Right renal cortex interstitium (tissue), 3 donors: ENCODE measurements at regions not wholly inside any gene's neighbourhood (a gene's known extent, or its start where the extent isn't known, plus 50 kb on each side); places are given as distances from the start of the nearest gene placed in this dataset.
"Not testable (repeated sequence)": the region's sequence is repeated elsewhere in the genome, so short reads cannot be mapped to it uniquely, and the experiment has no call there.

Source experiments
- DNase-seq, 3 donors: peaks; one replicate each; pipeline ENCODE4 v3.0.0-alpha.2; 2013; ENCODE audit warnings: low read depth in 3 of 3, low spot score in 2 of 3

GRCh38 chr12:69171881-69172280 lies 67.5 kb upstream of the CPSF6 start:
- no peak for DNase-seq

- no peak for DNase-seq
Measured at GRCh38 chr12:69172491-69172890, 66.9 kb upstream of the CPSF6 start.

DNA sequence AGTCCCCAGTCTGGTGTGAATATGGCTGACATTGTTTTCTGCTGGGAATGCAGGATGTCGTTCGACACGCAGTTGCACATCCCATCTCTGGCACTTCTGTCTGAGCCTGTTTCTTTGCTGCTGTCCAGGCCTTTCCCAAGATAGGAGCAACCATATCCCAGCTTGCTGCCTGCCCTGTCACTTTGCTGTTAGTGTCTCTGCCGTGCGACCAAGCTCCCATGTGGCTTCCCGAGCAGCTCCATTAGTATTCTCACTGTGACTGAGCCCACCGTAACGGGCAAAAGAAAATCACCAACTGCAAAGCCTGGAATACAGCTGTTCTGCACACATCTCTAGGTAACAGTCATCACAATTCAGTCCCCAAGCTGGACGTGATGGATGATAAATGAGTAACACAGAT lies 66.0 kb upstream of the CPSF6 start:
- no peak for DNase-seq

DNA sequence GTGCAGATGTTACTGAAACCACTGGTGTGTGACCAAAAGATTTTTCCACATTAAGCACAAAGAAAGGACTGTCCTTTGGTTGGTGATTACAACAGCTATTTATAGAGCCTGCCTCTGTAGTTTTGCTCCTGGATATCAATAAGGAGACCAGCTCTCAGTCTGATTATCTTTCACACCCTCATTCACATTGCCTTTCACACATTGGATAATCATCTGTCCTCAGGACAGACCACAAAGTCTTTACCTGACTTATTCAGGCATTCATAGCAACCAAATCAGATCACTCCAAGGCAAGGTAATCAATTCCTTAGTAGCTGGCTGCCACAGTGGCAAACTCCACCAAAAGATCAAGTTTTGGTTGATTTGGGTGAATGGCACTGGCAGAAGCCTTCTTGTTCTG lies 59.6 kb upstream of the CPSF6 start:
- no peak for DNase-seq

- not testable (repeated sequence) for DNase-seq
Measured at GRCh38 chr12:69187572-69187971, 51.8 kb upstream of the CPSF6 start.

DNA sequence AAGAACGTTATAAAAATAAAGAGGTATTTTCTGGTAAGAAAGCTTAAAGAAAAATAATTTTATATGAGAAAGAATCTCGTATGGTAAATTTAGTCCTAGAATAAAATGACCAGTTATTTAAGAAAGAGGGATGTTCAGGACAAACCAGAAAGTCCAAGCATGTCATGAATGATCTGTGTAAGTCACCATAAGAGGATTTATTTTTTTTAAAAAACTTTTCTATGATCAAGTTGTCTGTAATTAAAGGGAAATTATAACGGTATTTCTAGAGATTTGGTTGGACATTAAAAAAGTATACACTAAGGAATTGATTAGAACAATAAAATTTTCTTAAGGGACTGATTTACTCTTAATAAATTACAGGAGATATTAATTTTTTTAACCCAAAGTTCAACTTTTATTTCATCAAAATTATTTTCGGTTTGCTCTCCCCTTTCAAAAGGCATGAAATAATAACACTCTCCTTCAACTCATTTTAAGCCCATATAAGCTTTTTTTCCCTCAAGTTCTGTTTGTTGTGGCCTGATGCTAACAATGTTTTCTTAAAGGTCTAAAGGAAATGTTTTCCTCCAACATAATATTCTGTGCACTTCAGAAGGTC lies 49.9 kb upstream of the CPSF6 start:
- no peak for DNase-seq
